Neural progenitor cell (in vitro differentiated cells): ENCODE measurements at regions not wholly inside any gene's neighbourhood (a gene's known extent, or its start where the extent isn't known, plus 50 kb on each side); places are given as distances from the start of the nearest gene placed in this dataset.

Source experiments
- DNase-seq: peaks from one replicate; pipeline ENCODE4 v3.0.0-alpha.2; 2016; ENCODE audit warnings: low spot score
- H2AFZ ChIP-seq: fragments of 200-600 bp; sonication (generic); replicated peaks from 2 replicates; pipeline ENCODE4 v1.6.1; 2016; ENCODE audit warnings: antibody characterized with exemption
- H3F3A ChIP-seq: fragments of 200-600 bp; sonication (generic); 2 replicates; pipeline ENCODE4 v1.6.1; 2016; ENCODE audit warnings: antibody characterized with exemption, low read depth
- H3K27ac ChIP-seq: fragments of 200-600 bp; sonication (generic); 2 replicates; pipeline ENCODE4 v1.5.1; 2016; ENCODE audit warnings: mild to moderate bottlenecking
- H3K27me3 ChIP-seq: fragments of 200-600 bp; sonication (generic); 2 replicates; pipeline ENCODE4 v1.6.1; 2016; ENCODE audit warnings: mild to moderate bottlenecking, moderate library complexity
- H3K36me3 ChIP-seq: fragments of 200-600 bp; sonication (generic); 2 replicates; pipeline ENCODE4 v1.5.1; 2016
- H3K4me1 ChIP-seq: fragments of 200-600 bp; sonication (generic); 2 replicates; pipeline ENCODE4 v1.6.1; 2016; ENCODE audit warnings: mixed run types
- H3K4me2 ChIP-seq: fragments of 200-600 bp; sonication (generic); 2 replicates; pipeline ENCODE4 v1.6.1; 2016
- H3K4me3 ChIP-seq: fragments of 200-600 bp; sonication (generic); 2 replicates; pipeline ENCODE4 v1.5.1; 2016
- H3K79me2 ChIP-seq: fragments of 200-600 bp; sonication (generic); 2 replicates; pipeline ENCODE4 v1.6.1; 2016; ENCODE audit warnings: low read depth
- H3K9ac ChIP-seq: fragments of 200-600 bp; sonication (generic); 2 replicates; pipeline ENCODE4 v1.6.1; 2016
- H3K9me3 ChIP-seq: fragments of 200-600 bp; sonication (generic); 2 replicates; pipeline ENCODE4 v1.5.1; 2016; ENCODE audit warnings: low read depth
- H4K20me1 ChIP-seq: fragments of 200-600 bp; sonication (generic); 2 replicates; pipeline ENCODE4 v1.6.1; 2016; ENCODE audit warnings: low read depth
- H3K27ac Mint-ChIP-seq: 3 replicates; pipeline ENCODE4 v1.8.0; 2021; ENCODE audit warnings: mixed read lengths
- H3K27me3 Mint-ChIP-seq: 2 replicates; pipeline ENCODE4 v1.8.0; 2022; ENCODE audit warnings: low read depth, mild to moderate bottlenecking, inconsistent platforms, moderate library complexity, mixed read lengths; ENCODE audit not compliant: insufficient read depth
- H3K36me3 Mint-ChIP-seq: 3 replicates; pipeline ENCODE4 v1.8.0; 2021; ENCODE audit warnings: mixed read lengths
- H3K4me1 Mint-ChIP-seq: 3 replicates; pipeline ENCODE4 v1.8.0; 2021; ENCODE audit warnings: mixed read lengths
- H3K4me3 Mint-ChIP-seq: 3 replicates; pipeline ENCODE4 v1.8.0; 2021; ENCODE audit warnings: mild to moderate bottlenecking, moderate library complexity, mixed read lengths
- H3K9me3 Mint-ChIP-seq: 3 replicates; pipeline ENCODE4 v1.8.0; 2020; ENCODE audit warnings: mixed read lengths
- CTCF ChIP-seq: fragments of 200-600 bp; sonication (generic); IDR thresholded peaks from 2 replicates; pipeline ENCODE4 v1.5.1; 2017; ENCODE audit warnings: antibody characterized with exemption, mild to moderate bottlenecking
- EZH2 ChIP-seq: fragments of 200-600 bp; sonication (generic); IDR thresholded peaks from 2 replicates; pipeline ENCODE4 v1.6.1; 2017; ENCODE audit warnings: antibody characterized with exemption, mild to moderate bottlenecking, moderate library complexity
- EZH2phosphoT487 ChIP-seq: fragments of 200-600 bp; sonication (generic); IDR thresholded peaks from 2 replicates; pipeline ENCODE4 v1.6.1; 2017; ENCODE audit warnings: antibody characterized with exemption

DNA sequence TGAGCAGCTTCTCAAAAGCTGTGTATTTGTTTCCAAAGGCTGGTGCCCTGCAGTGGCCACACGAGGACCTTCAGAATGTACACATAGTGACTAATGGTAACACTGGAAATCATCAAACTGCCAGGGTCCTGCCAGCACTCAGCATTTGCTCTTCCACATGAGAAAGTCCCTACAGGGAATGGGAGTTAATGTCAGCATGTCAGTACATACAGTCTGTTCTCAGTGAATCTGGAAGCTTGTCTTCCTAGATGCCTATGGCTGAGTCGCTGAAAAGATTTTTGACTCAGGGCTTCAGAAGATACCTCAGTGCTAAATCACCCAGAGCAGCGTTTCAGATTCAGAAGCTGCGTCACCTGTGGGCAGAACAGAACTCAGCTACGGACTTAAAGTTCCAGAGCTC, 108.2 kb downstream of the CDC7 start:
- TF ChIP-seq CTCF = no peak
- no peak for TF ChIP-seq EZH2
- TF ChIP-seq EZH2phosphoT487 = no peak
- Mint-ChIP-seq H3K27me3 (peaks cover 9% of the 10 kb centered on the region), H3K4me3 (no peak overlapping the region), H3K4me1 (peaks cover 28% of the 10 kb centered on the region), H3K9me3 (no peaks in the 10 kb centered on the region), H3K36me3 (no peaks in the 10 kb centered on the region), H3K27ac (no peak overlapping the region)
- Histone ChIP-seq H3K36me3 (no peaks in the 10 kb centered on the region), H3K4me1 (peaks cover 34% of the 10 kb centered on the region), H3K9me3 (no peaks in the 10 kb centered on the region), H3K79me2 (no peaks in the 10 kb centered on the region), H3K4me2 (no peak overlapping the region), H3K27me3 (no peaks in the 10 kb centered on the region), H3K9ac (no peak overlapping the region), H3K27ac (no peak overlapping the region), H3K4me3 (no peak overlapping the region), H2AFZ (no peak overlapping the region), H4K20me1 (no peaks in the 10 kb centered on the region), H3F3A (peaks cover 23% of the 10 kb centered on the region)
- DNase-seq = no peak

DNA sequence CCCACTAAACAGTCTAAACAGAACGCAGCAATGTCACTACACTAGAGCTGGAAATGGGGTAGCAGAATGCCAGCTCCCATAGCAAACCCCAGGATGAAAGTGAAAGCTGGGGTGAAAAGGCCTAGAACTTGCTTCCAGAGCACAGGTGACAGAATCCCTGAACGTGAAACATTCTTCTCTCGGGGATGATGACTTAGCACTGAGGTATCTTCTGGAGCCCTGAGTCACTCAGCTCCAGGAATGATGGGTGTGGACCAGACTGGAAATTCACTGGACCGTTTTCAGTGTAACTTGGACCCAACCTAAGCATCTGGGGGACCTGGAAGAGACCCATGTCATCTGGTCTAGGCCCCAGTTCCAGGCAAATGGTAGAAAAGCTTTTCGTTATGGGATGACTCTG, 108.9 kb downstream of the CDC7 start:
- Histone ChIP-seq H3K79me2 (no peaks in the 10 kb centered on the region), H3K9ac (no peak overlapping the region), H4K20me1 (no peaks in the 10 kb centered on the region), H3K36me3 (no peaks in the 10 kb centered on the region), H3K9me3 (no peaks in the 10 kb centered on the region), H3K27ac (no peak overlapping the region), H3K4me2 (no peak overlapping the region), H2AFZ (no peak overlapping the region), H3K27me3 (no peaks in the 10 kb centered on the region), H3K4me1 (peaks cover 34% of the 10 kb centered on the region), H3F3A (peaks cover 23% of the 10 kb centered on the region), H3K4me3 (no peak overlapping the region)
- Mint-ChIP-seq H3K27ac (no peak overlapping the region), H3K4me3 (no peak overlapping the region), H3K27me3 (peaks cover 9% of the 10 kb centered on the region), H3K4me1 (peaks cover 32% of the 10 kb centered on the region), H3K36me3 (no peaks in the 10 kb centered on the region), H3K9me3 (no peaks in the 10 kb centered on the region)
- no peak for DNase-seq
- TF ChIP-seq CTCF (no peak), EZH2phosphoT487 (no peak), EZH2 (no peak)

DNA sequence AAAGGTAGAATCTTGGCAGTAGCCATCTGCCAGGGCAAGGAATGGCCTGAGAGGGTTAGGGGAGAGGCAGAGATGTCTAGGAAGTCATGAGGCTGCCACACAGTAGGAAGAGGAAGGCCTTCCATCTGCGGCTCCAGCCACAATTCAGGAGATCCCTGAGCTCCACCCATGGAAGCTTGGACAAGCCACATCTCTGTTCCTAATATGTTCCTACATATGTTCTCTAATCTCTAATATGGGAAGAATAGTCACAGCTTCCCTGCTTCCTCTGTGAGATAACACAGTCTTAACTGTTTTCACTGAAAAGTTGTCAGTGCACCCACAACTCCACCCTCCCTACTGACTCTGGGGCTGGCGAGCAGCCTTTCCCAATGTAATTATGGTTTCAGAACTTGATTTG, 109.5 kb downstream of the CDC7 start:
- no peak for TF ChIP-seq CTCF
- TF ChIP-seq EZH2phosphoT487 = no peak
- TF ChIP-seq EZH2 = no peak
- Histone ChIP-seq H3K36me3 (no peaks in the 10 kb centered on the region), H2AFZ (no peak overlapping the region), H3K9ac (no peak overlapping the region), H3K79me2 (no peaks in the 10 kb centered on the region), H4K20me1 (no peaks in the 10 kb centered on the region), H3K27ac (no peak overlapping the region), H3K27me3 (no peaks in the 10 kb centered on the region), H3K4me3 (no peak overlapping the region), H3F3A (peaks cover 23% of the 10 kb centered on the region), H3K9me3 (no peaks in the 10 kb centered on the region), H3K4me2 (no peak overlapping the region), H3K4me1 (peaks cover 34% of the 10 kb centered on the region)
- Mint-ChIP-seq H3K27ac (no peak overlapping the region), H3K9me3 (no peaks in the 10 kb centered on the region), H3K36me3 (no peaks in the 10 kb centered on the region), H3K4me1 (peaks cover 32% of the 10 kb centered on the region), H3K4me3 (no peak overlapping the region), H3K27me3 (peaks cover 10% of the 10 kb centered on the region)
- no peak for DNase-seq

GRCh38 chr1:91610789-91611188, 110.1 kb downstream of the CDC7 start:
- TF ChIP-seq EZH2 (no peak), EZH2phosphoT487 (no peak), CTCF (no peak)

More at GRCh38 chr1:91610789-91611188, 110.1 kb downstream of the CDC7 start:
- peaks cover 2% of the 10 kb centered on the region for H3K9me3 Mint-ChIP-seq
- H3K27me3 Mint-ChIP-seq = peaks cover 12% of the 10 kb centered on the region
- no peak overlapping the region for H3K4me3 Mint-ChIP-seq
- H3K4me1 Mint-ChIP-seq = peaks cover 32% of the 10 kb centered on the region
- no peak overlapping the region for H3K27ac Mint-ChIP-seq
- H3K36me3 ChIP-seq = no peaks in the 10 kb centered on the region
- H4K20me1 ChIP-seq = no peaks in the 10 kb centered on the region
- H3K4me1 ChIP-seq = peaks cover 34% of the 10 kb centered on the region
- no peaks in the 10 kb centered on the region for H3K27me3 ChIP-seq
- no peak for DNase-seq
- peaks cover 23% of the 10 kb centered on the region for H3F3A ChIP-seq
- no peaks in the 10 kb centered on the region for H3K36me3 Mint-ChIP-seq
- H2AFZ ChIP-seq = no peak overlapping the region
- no peak overlapping the region for H3K27ac ChIP-seq
- H3K4me2 ChIP-seq = peak overlapping the region; percentile 70
- no peak overlapping the region for H3K4me3 ChIP-seq
- no peaks in the 10 kb centered on the region for H3K9me3 ChIP-seq
- no peak overlapping the region for H3K9ac ChIP-seq
- H3K79me2 ChIP-seq = no peaks in the 10 kb centered on the region
